MV-4-11 (cell line): ENCODE measurements at regions not wholly inside any gene's neighbourhood (a gene's known extent, or its start where the extent isn't known, plus 50 kb on each side); places are given as distances from the start of the nearest gene placed in this dataset.

ENCODE experiments used
- DNase-seq: peaks from one replicate; lab custom pipeline; 2025; lab: John Stamatoyannopoulos, UW

DNA sequence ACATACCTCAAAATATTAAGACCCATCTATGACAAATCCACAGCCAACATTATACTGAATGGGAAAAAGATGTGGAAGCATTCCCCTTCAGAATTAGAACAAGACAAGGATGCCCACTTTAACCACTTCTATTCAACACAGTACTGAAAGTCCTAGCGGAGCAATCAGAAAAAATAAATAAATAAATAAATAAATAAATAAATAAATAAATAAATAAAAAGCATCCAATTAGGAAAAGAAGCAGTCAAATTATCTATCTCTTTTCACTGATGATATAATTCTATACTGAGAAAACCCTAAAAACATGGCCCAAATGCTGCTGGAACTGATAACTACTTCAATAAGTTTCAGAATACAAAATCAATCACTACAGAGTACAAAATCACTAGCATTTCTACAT is 67.5 kb downstream of the PRR32 start:
- DNase-seq: no peak

DNA sequence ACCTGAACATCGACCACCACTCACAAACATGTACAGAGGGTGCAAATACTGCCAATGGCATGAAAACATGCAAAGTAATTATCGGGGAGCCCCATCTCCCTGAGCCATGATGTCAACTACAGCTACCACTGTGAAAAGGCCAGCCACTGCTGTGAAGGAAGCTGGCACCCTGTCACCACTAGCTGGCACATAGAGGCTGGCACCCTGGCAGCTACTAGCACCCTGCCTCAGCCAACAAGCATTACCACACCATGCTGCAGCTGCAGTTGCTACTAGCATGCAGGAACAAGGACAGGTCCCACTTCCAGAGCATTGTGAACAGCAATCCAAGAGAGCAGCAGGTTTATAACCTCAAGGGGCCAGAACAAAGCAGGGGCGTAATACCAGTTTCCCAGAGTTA is 81.4 kb downstream of the PRR32 start:
- no peak for DNase-seq

GRCh38 chrX:126929071-126929470 is 109.5 kb downstream of the PRR32 start:
- DNase-seq: no peak

- DNase-seq: no peak
Measured at GRCh38 chrX:126967225-126967624, 147.7 kb downstream of the PRR32 start.

DNA sequence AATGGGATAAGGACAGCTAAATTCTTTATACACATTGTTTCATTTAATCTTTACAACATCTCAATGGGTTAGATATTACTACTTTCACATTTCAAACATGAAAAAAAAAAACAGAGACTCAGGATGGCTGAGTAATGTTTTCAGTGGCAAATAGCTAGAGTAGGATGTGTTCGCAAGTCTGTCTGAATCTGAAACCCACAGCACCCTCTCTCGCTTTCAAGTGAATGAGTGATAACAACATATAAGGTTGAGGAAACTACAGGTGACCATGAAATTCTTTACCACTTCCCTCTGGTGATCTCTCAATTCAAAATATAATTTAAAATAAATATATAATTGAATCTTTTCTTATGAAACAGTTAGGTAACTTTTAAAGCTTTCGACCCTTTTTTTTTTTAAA is 162.6 kb downstream of the PRR32 start:
- DNase-seq: no peak

GRCh38 chrX:126985027-126985426 is 165.5 kb downstream of the PRR32 start:
- DNase-seq: no peak

GRCh38 chrX:126985981-126986380 is 166.5 kb downstream of the PRR32 start:
- DNase-seq: no peak

DNA sequence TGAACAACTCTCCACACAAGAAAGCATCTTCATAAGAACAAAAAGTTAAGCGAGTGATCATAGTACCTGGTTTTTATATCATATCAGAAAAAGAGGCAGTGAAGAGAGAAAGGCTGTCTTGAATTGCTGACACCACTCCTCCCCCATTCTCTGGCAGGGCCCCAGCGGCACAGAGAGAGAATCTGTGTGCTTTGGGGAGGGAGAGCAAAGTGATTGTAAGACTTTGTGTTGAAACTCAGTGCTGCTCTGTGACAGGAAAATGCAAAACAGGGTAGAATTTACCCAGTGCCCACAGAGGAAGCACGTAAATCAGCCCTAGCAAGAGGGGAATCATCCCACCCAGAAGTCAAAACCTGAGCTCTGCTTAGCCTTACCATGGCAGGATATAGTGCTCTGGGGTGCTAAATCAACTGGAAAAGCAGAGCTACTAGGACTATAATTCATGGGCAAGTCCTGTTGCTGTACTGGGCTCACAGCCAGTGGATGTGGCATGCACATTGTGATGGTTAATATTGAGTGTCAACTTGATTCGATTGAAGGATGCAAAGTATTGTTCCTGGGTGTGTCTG is 174.6 kb downstream of the PRR32 start:
- DNase-seq: no peak

DNA sequence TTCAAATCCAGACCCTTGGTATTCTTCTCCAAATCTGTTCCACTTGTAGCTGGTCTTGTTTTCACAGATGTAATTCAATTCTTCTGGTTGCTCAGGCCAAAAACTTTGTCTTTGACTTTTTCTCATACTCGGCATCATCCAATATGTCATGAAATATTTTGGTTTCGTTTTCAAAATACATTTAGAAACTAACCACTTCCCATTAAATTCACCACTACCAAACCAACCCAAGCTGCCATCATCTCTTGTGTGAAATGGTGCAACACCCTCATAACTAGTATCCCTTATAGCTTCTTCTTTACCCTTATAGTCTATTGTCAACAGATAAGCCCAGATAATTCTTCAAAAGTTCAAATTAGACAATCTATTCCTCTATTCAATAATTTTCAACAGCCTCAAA is 192.1 kb downstream of the PRR32 start:
- peak; percentile 81 for DNase-seq

DNA sequence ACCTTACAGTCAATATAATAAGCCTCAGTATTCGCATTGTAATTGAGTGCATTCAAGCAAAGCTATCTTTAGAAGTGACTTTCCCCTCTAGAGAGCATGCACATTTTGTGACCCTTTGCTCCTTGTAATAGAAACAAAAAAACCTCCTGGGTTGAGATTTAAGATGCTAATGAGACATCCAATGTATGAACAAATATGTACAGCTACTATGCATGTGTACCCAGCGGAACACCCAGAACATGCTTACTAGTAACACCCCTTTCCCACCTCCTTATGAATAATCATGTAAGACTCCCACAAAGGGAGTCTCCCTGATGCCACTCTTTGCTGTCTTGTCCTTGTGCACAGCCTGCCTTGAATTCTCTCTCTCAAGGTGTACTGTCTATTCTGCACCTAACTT is 205.5 kb downstream of the PRR32 start:
- DNase-seq: no peak

DNA sequence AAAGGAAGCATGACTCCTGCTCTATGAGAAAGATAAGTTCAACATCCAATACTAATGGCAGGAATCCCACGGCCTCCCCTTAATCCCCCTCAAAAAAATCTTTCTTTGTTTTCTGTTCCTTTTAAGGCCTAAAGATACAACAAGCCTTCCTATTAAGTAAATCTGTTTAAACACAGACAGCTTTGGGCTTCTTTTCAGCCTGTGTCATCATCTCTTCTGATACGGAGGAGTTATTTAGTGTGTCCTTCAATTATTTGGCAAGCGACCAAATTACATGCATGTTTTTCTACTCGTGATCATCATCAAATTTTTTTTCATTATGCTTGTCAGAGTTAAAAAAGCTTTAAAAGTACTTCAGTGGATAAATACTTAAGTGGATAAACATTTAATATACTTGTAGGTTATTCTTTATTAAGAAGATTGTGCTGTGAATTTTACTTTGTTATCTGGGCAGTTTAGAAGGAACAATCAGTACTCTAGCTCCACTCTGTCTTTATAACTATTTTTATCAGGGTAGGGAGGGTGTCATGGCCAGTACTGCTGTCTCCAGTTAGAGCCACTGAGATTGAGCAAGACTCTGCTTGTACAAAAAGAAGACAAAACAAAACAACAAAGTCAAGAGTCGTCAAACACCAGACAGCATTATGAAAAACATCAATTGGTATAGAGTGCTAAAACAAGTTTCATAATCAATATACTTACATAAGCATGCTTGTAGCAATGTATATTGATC is 210.7 kb downstream of the PRR32 start:
- no peak for DNase-seq

GRCh38 chrX:127037159-127037558 is 217.6 kb downstream of the PRR32 start:
- DNase-seq: no peak

DNA sequence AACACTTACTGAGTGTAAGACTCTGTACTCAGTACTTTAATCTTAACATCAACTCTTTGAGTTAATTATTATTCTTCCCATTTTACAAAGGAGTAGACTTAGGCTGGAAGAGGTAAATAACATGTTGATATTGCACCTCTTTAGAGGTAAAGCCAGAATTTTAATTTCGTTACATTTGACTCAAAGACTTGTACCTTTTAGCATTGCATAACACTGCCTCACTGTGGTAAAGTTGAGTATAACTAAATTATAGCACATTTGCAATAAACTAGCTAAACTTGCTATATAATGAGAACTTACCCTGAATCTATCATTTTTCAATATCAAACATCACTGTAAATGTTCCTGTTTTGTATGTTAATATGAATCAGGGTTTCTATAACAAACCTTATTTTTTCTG is 218.5 kb downstream of the PRR32 start:
- peak; percentile 1 for DNase-seq

GRCh38 chrX:127057891-127058619 is 238.5 kb downstream of the PRR32 start:
- DNase-seq: no peak

DNA sequence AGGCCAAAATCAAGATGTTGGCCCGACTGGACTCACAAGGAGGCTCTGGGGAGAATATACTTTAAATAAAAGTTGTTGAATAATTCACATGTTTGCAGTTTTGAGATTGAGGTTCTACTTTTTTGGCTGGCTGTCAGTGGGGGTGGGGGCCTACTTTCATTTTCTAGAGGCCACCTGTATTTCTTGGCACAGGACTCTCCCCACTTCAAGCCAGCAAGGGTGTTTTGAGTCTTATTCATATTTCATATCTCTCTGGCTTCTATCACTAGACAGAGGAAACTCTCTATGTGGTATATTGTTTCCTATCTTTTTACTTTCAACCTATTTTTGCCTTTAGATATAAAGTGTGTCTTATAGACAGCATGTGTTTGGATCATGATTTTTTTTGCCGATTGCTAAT is 266.4 kb downstream of the PRR32 start:
- DNase-seq: no peak

DNA sequence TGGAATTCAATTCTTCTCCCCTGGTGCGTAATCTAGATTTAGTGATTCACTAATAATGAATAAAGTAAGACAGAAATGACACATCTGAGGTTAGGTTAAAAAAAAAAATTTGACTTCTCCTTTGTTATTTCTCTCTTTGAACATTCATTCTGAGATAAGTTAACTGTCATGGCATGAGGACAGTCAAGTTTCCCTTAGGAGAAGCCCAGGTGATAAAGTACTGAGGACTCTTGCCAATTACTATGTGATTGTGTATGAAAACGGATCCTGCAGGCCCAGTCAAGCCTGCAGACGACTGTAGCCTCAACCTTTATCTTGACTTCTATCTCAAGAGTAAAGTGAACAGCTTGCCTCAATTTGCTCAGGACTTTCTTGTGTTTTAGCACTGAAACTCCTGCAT is 293.2 kb downstream of the PRR32 start:
- no peak for DNase-seq

DNA sequence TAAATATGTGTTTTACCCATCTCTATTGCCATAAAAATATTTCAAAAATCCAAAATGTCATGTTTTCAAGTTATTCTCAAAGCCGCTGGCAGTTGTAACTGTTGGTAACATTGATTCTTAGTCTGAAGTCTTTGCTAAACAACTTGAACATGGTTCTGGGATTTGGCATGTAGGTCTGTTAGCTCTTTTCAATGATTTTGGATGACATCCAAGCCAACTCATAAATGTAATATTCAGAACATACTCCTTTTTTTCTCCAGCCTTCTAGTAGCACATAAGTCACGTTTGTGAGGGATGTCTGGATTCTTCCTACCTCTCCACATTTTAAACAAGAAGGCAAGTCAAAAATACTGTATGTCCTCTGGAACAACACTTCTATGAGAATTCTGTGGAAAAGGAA is 305.3 kb downstream of the PRR32 start:
- DNase-seq: no peak

DNA sequence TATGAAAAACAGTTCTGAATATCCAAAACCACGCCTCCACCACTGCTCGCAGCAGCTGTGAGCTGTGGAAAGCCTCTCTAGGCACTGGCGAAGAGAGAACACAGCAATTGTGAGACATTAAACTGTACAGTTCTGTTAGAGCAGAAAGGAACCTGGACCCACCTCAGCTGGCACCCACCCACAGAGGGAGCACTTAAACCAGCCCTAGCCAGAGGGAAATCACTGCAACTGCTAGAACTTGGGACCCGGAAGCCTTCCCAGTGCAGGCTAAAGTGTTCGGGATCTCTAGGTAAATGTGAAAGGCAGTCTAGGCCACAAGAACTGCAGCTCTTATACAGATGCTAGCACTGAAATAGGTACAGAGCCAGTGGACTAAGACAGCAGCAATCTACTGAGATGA is 308.8 kb downstream of the PRR32 start:
- no peak for DNase-seq

DNA sequence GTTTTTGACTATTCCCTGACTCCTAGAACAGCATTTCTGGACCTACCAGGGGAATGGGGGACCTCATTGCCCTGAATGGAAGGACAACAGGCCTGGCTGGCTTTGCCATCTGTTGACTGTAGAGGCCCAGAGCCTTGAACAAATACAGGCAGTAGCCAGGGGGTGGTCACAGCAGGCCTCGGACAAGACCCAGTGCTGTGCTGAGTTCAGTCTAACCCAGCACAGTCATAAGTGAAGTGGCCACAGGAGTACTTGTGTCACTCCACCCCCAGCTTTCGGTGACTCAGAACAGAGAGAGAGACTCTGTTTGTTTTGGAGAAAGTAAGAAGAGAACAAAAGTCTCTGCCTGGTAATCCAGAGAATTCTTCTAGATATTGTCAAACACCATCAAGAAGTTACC is 310.0 kb downstream of the PRR32 start:
- DNase-seq: peak; percentile 29

GRCh38 chrX:127138218-127138617 is 318.7 kb downstream of the PRR32 start:
- no peak for DNase-seq

DNA sequence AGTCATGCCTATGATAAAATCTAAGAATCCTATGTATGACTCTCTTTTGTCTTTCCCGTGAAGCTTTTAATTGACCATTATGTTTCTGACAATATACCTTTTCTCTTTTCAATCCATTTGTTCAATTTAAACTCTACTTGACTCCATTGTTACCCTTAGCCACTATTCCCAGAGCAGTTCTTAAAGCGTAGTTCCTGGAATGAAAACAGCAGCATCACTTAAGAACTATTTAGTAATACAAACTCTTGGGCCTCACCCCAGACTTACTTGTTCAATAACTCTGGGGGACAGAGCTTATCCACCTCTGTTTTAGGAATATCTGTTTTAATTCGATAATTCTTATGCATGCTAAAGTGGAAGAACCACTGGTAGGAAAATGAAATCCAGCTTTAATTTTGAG is 358.4 kb downstream of the PRR32 start:
- DNase-seq: no peak

GRCh38 chrX:127187095-127187494 is 367.6 kb downstream of the PRR32 start:
- DNase-seq: peak; percentile 89

- no peak for DNase-seq
Measured at GRCh38 chrX:127190381-127190780, 370.9 kb downstream of the PRR32 start.
